Body of pancreas (tissue), 4 donors: ENCODE measurements at regions not wholly inside any gene's neighbourhood (a gene's known extent, or its start where the extent isn't known, plus 50 kb on each side); places are given as distances from the start of the nearest gene placed in this dataset.

ENCODE experiments used
- POLR2A ChIP-seq, 3 donors: fragments of 450-650 bp; IDR thresholded peaks; one replicate each; pipeline ENCODE4 v1.6.1; 2016; ENCODE audit warnings: antibody characterized with exemption in 3 of 3, mild to moderate bottlenecking in 2 of 3
- TF ChIP-seq, protein P1 (sequence below), 7 experiments: fragments of 450-650 bp in 4 of 7; fragments of 200-600 bp in 3 of 7; sonication (generic) in 3 of 7; IDR thresholded peaks; one replicate each; pipeline ENCODE4 v1.5.1; 2016 to 2019; ENCODE audit warnings: antibody characterized with exemption in 7 of 7

DNA sequence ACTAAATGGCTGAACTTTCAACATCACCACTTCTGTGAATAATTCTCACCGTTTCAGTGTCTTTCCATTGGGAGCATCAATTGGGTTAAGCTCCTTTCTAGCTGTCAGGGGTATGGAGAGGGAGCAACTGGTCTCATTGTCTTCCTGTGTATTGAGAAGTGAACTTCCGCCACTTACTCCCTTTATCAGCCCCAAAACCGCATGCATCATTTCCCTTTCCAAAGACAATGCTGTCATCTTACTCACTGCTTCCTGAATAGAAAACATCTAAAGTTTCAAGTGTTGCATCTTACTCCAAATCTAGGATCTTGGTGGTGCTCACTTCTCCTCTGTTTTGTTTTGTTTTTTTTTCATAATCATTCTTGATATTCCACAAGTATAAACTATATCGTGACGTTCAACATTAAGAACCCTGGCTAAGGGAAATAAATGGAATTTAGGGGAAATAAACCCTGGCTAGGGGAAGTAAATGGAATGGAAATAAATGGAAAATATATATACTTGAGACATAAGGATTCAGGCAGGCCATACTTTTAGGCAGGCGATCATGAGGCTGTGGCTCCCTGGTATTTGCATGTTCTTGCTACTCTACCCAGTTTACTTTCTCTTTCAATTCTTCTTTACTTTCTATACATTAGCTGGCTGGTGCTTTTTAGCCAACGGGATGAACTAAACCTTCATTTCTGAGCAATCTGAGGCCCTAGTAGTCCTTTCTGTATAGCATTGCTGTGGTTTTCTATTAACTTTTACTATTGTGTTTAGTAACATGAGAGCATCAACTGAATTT is 371.9 kb downstream of the BMPER start:
- TF ChIP-seq, protein P1, sequence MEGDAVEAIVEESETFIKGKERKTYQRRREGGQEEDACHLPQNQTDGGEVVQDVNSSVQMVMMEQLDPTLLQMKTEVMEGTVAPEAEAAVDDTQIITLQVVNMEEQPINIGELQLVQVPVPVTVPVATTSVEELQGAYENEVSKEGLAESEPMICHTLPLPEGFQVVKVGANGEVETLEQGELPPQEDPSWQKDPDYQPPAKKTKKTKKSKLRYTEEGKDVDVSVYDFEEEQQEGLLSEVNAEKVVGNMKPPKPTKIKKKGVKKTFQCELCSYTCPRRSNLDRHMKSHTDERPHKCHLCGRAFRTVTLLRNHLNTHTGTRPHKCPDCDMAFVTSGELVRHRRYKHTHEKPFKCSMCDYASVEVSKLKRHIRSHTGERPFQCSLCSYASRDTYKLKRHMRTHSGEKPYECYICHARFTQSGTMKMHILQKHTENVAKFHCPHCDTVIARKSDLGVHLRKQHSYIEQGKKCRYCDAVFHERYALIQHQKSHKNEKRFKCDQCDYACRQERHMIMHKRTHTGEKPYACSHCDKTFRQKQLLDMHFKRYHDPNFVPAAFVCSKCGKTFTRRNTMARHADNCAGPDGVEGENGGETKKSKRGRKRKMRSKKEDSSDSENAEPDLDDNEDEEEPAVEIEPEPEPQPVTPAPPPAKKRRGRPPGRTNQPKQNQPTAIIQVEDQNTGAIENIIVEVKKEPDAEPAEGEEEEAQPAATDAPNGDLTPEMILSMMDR (IDR thresholded peaks at IDR 0.05) = no peak
- TF ChIP-seq POLR2A (IDR thresholded peaks at IDR 0.05) = no peak
